ENCODE measurements at regions not wholly inside any gene's neighbourhood (a gene's known extent, or its start where the extent isn't known, plus 50 kb on each side); places are given as distances from the start of the nearest gene placed in this dataset.

- Histone ChIP-seq H3K27me3 (no peaks in the 10 kb centered on the region), H3K4me3 (no peak overlapping the region), H3K9me3 (no peaks in the 10 kb centered on the region), H3K27ac (no peak overlapping the region), H3K4me1 (no peaks in the 10 kb centered on the region), H3K36me3 (no peaks in the 10 kb centered on the region)
- TF ChIP-seq CTCF (IDR thresholded peaks at IDR 0.05) (no peak), POLR2A (IDR thresholded peaks at IDR 0.05) (no peak), EP300 (IDR thresholded peaks at IDR 0.05) (no peak)
- 55 to 62% methylated on average over 5 of the region's 5 CpGs for WGBS, 2 donors
- DNase-seq (ENCODE audit: low spot score in 2 of 2): no peak
These were observed 1655.6 kb downstream of the DPP10 start for GRCh38 chr2:116098049-116098448.

- no peak for TF ChIP-seq EP300 (IDR thresholded peaks at IDR 0.05)
- 65 to 70% methylated on average over 1 of the region's 1 CpG for WGBS, 2 donors
- Histone ChIP-seq H3K4me3 (no peak overlapping the region), H3K27ac (no peak overlapping the region), H3K9me3 (no peaks in the 10 kb centered on the region), H3K27me3 (no peaks in the 10 kb centered on the region), H3K4me1 (no peaks in the 10 kb centered on the region), H3K36me3 (no peaks in the 10 kb centered on the region)
- no peak for DNase-seq (ENCODE audit: low spot score in 2 of 2)
These were observed 1667.0 kb downstream of the DPP10 start for GRCh38 chr2:116109471-116109870.

DNA sequence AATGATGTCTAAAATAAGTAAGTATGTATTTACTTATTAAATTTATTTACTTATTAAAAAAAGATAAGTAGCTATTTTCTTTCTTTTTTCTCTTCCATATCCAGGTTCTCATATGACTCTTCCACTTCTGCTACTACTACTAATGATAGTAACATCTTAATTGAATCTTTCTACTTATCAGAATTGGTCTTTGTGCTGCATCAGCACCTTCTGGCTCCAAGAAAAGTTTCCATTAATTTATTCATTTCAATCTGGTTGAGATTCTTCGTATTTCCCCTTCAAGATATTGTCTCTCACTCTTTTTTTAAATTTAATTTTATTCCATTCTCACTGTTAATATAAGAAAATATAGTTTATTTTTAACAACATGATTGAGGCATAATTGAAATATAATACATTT is 1675.4 kb downstream of the DPP10 start:
- DNase-seq (ENCODE audit: low spot score in 2 of 2): no peak
- WGBS, 2 donors: 64 to 84% methylated on average over 1 of the region's 1 CpG

GRCh38 chr2:116132833-116133232 is 1681.7 kb upstream of the DDX18 start:
- 69 to 81% methylated on average over 10 of the region's 10 CpGs for WGBS, 2 donors
- DNase-seq (ENCODE audit: low spot score in 2 of 2): no peak
- Histone ChIP-seq H3K4me1 (peaks cover 0 to 4% (median 0%) of the 10 kb centered on the region in 4 donors), H3K4me3 (no peak overlapping the region), H3K27me3 (no peaks in the 10 kb centered on the region), H3K27ac (no peak overlapping the region), H3K9me3 (no peaks in the 10 kb centered on the region), H3K36me3 (no peaks in the 10 kb centered on the region)
- no peak for TF ChIP-seq EP300 (IDR thresholded peaks at IDR 0.05)
- no peak for TF ChIP-seq CTCF (IDR thresholded peaks at IDR 0.05)
- no peak for TF ChIP-seq POLR2A (IDR thresholded peaks at IDR 0.05)

More for the DNA sequence above, 1675.4 kb downstream of the DPP10 start:
- H3K27me3 ChIP-seq: no peaks in the 10 kb centered on the region
- H3K4me3 ChIP-seq: no peak overlapping the region
- no peaks in the 10 kb centered on the region for H3K9me3 ChIP-seq
- no peak overlapping the region for H3K27ac ChIP-seq
- TF ChIP-seq POLR2A (IDR thresholded peaks at IDR 0.05): no peak
- no peak for TF ChIP-seq EP300 (IDR thresholded peaks at IDR 0.05)
- TF ChIP-seq CTCF (IDR thresholded peaks at IDR 0.05): no peak
- no peaks in the 10 kb centered on the region for H3K4me1 ChIP-seq
- H3K36me3 ChIP-seq: no peaks in the 10 kb centered on the region

- H3K27ac ChIP-seq: no peak overlapping the region
- no peak for DNase-seq (ENCODE audit: low spot score in 2 of 2)
- H3K4me3 ChIP-seq: no peak overlapping the region
- H3K36me3 ChIP-seq: no peaks in the 10 kb centered on the region
- H3K27me3 ChIP-seq: no peaks in the 10 kb centered on the region
- 53 to 56% methylated on average over 14 of the region's 14 CpGs for WGBS, 2 donors
- TF ChIP-seq CTCF (IDR thresholded peaks at IDR 0.05): no peak
- no peak for TF ChIP-seq POLR2A (IDR thresholded peaks at IDR 0.05)
- no peak for TF ChIP-seq EP300 (IDR thresholded peaks at IDR 0.05)
- no peaks in the 10 kb centered on the region for H3K9me3 ChIP-seq
- peaks cover 0 to 4% (median 0%) of the 10 kb centered on the region in 4 donors for H3K4me1 ChIP-seq
These were observed 1681.0 kb upstream of the DDX18 start for GRCh38 chr2:116133381-116133942.

All from tibial nerve (tissue), 4 donors.